ENCODE measurements at regions not wholly inside any gene's neighbourhood (a gene's known extent, or its start where the extent isn't known, plus 50 kb on each side); places are given as distances from the start of the nearest gene placed in this dataset.

DNA sequence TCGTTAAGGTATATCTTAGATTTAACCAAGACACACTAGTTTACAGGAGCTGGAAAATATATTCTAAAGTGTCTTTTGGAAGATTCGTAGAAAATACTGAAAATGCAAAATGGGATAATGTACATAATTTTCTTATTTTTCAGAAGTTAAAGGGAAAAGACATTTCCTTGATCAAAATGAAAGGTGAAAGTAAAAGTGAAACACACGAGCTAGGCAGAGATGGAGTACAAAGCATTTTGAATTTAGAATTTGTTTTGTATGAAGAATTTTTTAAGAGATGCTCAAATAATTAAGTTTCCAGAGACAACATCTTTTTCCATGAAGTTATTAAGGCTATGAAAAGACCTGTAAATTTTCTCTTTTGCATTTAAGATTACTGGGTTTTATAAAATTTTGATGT is 2192.6 kb upstream of the AGA start:
- TF ChIP-seq CTCF (IDR thresholded peaks at IDR 0.05 in 8 of 11, conservative IDR thresholded peaks at IDR 0.05 in 3 of 11) (no peak), POLR2A (IDR thresholded peaks at IDR 0.05) (no peak), POLR2AphosphoS5 (IDR thresholded peaks at IDR 0.05) (no peak)
